ENCODE measurements at regions not wholly inside any gene's neighbourhood (a gene's known extent, or its start where the extent isn't known, plus 50 kb on each side); places are given as distances from the start of the nearest gene placed in this dataset.
"Not testable (repeated sequence)": the region's sequence is repeated elsewhere in the genome, so short reads cannot be mapped to it uniquely, and the experiment has no call there.

- FAIRE-seq, result no peak
Measured at GRCh38 chr9:78871452-78872331, 574.8 kb downstream of the PSAT1 start.

DNA sequence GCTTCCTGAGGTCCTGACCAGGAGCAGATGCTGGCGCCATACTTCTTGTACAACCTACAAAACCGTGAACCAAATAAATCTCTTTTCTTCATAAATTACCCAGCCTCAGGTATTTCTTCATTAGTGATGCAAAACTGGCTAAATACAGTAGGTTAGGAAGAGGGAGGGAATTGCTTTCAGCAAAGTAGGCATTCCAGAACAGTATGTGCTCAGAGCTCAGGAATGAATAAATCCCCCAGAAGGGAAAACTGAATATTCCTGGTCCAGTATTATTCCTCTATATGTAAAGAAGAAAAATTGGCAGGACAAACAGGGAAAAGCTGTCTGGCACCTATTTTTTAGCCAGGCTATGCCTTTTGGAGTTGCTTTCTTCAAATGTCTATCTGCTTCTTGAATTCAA is 577.1 kb downstream of the PSAT1 start:
- no peak for FAIRE-seq

DNA sequence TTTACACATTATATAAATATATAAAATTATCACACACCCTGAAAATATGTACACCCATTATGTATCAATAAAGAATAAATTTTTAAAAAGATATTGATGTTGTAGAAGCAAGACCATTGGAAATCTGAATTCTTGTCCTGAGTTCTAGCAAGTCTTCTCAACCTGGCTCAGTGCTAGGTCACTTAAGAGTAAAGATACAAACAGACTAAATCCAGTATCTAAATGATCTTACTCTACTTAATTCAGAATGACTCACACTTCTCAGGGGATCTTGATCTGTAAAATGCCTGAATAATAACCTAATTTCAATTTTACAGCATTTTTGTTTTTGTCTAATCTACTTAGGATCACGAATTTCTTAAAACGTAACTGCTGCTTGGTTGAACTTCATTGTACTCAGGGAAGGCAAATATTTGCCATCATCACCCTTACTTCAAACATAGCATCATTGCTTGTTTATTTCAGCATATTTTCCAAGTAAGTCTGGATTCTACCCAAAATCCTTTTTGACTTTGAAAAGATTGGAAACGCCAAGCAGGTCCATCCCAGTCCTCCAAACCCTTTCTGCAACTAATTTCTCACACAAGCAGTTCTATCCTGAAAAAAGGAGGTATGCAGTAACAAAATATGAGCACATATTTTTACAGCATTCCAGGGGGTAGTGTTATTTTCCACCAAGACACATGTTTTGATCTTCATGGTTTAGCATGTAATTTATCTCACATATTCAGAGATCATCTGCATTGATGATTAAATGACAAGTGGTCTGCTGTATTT is 582.6 kb downstream of the PSAT1 start:
- FAIRE-seq, result no peak

GRCh38 chr9:78881295-78881694 is 584.4 kb downstream of the PSAT1 start:
- FAIRE-seq, result no peak

GRCh38 chr9:78882481-78882880 is 585.6 kb downstream of the PSAT1 start:
- FAIRE-seq, result no peak

GRCh38 chr9:78884611-78885150 is 587.8 kb downstream of the PSAT1 start:
- FAIRE-seq, result no peak

DNA sequence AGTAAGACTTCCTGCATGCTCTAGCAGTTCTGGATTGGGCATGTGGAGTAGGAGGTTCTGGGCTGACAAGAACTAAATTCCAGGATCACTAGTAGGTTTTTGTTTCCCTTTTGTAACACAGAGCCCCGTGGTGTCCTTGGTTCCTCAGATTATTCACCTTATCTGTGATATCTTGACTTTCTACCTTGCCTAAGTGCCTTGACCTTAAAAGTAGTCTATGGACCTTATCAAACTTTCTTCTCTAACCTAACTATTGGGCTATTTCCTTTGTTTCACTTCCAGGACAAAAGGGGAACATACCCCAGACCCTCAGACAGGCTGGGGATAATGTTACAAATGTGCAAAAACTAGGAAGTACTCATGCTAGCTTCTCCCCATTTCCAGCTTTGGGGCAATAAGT is 595.3 kb downstream of the PSAT1 start:
- no peak for FAIRE-seq

- FAIRE-seq, result no peak
Measured at GRCh38 chr9:78892769-78893168, 595.8 kb downstream of the PSAT1 start.

GRCh38 chr9:78893774-78894401 is 597.0 kb downstream of the PSAT1 start:
- FAIRE-seq, result no peak

DNA sequence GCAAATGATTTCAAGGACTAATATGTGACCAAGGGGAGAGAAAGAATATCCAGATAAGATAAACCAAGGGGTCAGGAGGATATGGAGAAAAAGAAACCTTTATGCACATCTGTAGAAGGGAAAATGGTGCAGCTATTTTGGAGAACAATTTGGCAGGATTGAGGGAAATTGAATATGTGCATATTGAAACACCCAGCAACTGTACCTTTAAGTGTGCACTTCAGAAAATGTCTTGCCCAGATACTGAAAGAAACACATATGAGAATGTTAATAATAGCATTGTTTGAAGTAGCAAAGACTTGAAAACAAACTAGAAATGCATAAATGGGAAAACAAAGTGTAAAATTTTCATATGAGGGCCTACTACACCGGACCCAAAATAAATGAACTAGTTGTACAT is 599.6 kb downstream of the PSAT1 start:
- no peak for FAIRE-seq

GRCh38 chr9:78898234-78898633 is 601.3 kb downstream of the PSAT1 start:
- peak; percentile 30 for FAIRE-seq

- FAIRE-seq, result no peak
Measured at GRCh38 chr9:78899006-78899405, 602.1 kb downstream of the PSAT1 start.

GRCh38 chr9:78900500-78900899 is 603.6 kb downstream of the PSAT1 start:
- FAIRE-seq, result no peak

DNA sequence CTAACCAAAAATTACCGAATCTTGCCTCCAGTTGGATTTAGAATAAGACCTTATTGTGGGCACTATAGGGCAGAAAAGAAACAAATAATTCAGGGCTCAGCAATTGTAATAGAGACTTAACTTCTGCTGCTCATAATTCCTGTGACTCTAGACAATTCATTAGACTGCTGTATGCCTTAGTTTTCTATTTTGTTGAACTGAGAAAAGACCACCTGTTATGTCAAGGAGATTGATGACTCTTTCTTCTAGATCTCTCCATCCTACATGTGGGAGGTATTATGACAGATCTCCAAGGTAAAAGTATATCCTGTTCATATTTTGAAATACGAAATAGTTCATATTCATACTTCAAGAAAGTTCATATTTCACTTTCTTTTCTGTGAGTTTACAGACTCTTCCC is 605.1 kb downstream of the PSAT1 start:
- no peak for FAIRE-seq

DNA sequence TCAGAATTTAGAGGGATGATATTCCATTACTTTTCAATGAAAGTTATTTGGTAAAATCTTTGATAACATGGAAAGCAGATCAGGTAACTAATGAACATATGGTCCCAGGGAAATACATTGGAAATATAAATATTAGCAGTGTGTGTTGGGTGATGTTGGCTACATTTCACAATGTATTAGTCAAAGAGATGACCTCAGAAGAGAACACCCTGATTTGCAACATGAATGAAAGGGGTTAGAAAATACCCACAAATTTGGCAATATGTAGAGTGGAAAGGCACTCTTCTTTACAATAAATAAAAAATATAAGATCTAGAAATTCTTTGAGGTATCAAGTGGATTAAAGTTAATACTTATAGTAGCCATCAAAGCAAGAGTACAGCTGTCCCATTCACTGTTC is 606.7 kb downstream of the PSAT1 start:
- no peak for FAIRE-seq

GRCh38 chr9:78904686-78905085 is 607.8 kb downstream of the PSAT1 start:
- no peak for FAIRE-seq

- no peak for FAIRE-seq
Measured at GRCh38 chr9:78905387-78905786, 608.5 kb downstream of the PSAT1 start.

DNA sequence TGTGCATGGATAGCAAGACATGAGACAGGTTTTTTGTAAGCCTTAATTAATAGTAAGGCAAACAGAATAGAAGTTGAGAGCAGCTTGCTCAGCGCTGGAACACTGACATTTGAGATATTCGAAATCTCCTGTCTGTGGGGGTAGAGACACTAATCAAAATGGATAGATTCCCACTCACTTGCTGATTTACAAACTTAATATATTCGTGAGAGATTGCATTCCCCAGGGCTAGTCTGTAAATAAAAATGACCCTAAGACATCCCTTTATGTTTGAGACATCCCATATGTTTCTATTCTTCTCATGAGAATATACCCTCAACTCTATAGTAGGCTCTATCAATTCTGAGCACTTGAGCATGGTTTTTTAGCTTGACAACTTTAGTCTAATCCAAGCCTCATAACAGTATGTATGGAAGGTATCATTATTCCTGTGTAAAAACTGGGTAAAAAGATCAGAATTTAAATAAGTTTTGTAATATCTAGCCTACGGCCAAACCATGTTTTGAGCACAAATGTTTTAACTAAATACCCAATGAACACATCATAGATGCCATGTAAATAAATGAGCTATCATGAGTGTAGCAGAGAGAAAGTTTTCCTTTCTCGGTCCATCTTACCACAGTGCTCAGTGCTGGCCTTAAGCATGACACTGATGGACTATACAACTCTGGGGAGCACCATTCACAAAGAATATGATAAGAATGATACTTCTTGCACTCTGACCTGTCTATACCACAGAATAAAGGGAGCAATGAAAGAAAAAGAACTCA is 609.2 kb downstream of the PSAT1 start:
- no peak for FAIRE-seq

DNA sequence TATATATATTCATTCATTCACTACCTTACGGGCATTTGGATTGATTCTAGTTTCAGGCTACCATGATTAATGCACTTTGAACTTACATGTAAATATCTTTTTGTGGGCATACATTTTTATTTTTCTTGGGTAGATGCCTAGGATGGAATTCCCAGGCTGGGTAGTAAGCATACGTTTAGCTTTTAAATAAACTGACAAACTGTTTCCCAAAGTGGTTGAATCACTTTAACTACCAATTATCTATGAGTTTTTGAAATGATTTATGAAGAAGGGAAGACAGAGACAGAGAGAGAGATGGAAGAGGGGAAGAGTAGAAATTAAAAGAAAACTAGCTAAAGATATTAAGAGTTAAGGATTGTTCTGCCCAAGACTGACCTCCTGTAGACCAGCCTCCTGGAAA is 612.6 kb downstream of the PSAT1 start:
- no peak for FAIRE-seq

DNA sequence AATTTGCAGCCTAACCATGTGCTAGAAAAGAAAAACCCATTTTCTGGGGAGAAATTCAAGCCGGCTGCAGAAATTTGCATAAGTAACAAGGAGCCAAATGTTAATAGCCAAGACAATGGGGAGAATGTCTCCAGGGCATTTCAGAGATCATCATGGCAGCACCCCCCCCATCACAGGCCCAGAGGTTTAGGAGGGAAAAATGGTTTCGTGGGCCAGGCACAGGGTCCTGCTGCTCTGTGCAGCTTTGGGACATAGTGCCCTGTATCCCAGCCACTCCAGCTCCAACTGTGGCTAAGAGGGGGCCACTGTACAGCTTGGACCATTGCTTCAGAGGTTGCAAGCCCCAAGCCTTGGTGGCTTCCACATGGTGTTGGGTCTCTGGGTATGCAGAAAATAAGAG is 620.0 kb downstream of the PSAT1 start:
- not testable (repeated sequence) for FAIRE-seq

GRCh38 chr9:78918976-78919375 is 622.1 kb downstream of the PSAT1 start:
- no peak for FAIRE-seq

DNA sequence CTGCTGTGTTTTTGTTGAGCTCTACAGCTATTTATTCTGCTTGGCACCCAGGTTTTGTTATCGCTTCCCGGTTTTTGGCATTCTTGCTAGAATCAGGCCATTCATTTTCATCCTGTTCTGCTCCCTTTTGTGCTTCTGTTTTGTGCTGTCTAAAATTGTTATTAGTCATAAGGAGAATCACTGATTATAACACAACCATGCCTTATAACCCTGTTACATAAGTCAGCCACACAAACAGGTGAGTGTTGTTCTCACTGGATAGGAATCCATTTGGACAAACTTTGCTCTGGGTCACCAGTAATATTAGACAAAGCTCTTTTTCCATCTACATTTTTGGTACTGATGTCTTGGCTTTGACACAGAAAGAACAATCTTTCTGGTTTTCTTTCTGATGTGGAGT is 622.8 kb downstream of the PSAT1 start:
- FAIRE-seq, result no peak

DNA sequence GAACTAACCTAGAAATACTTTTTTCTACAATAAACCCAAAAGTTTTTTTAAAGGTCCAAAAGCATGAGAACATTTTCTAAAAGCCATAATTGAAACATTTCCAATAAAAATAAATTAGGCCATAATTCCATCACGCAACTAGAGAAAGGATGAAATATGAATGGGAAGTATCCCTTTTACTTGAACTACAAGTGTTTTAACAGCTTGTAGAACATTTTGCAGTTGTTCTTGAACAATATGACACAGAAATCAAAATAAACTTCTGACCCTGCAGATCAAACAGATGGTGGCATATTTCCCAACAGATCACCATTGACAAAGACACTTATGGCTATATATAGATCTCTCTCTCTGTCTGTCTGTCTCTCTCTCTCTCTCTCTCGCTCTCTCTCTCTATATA is 624.4 kb downstream of the PSAT1 start:
- no peak for FAIRE-seq

Data from islet of Langerhans (tissue), 1 donor.